ENCODE measurements at regions not wholly inside any gene's neighbourhood (a gene's known extent, or its start where the extent isn't known, plus 50 kb on each side); places are given as distances from the start of the nearest gene placed in this dataset.

- Histone ChIP-seq H3K36me3 (no peaks in the 10 kb centered on the region), H3K9me3 (no peaks in the 10 kb centered on the region), H3K27me3 (no peaks in the 10 kb centered on the region), H3K4me1 (no peaks in the 10 kb centered on the region), H3K27ac (no peak overlapping the region), H3K4me3 (no peak overlapping the region)
- no peak for DNase-seq
- no peak for TF ChIP-seq POLR2A (IDR thresholded peaks at IDR 0.05)
- TF ChIP-seq, protein P1, sequence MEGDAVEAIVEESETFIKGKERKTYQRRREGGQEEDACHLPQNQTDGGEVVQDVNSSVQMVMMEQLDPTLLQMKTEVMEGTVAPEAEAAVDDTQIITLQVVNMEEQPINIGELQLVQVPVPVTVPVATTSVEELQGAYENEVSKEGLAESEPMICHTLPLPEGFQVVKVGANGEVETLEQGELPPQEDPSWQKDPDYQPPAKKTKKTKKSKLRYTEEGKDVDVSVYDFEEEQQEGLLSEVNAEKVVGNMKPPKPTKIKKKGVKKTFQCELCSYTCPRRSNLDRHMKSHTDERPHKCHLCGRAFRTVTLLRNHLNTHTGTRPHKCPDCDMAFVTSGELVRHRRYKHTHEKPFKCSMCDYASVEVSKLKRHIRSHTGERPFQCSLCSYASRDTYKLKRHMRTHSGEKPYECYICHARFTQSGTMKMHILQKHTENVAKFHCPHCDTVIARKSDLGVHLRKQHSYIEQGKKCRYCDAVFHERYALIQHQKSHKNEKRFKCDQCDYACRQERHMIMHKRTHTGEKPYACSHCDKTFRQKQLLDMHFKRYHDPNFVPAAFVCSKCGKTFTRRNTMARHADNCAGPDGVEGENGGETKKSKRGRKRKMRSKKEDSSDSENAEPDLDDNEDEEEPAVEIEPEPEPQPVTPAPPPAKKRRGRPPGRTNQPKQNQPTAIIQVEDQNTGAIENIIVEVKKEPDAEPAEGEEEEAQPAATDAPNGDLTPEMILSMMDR (IDR thresholded peaks at IDR 0.05): no peak
Measured at GRCh38 chrX:125089761-125090445, 229.8 kb upstream of the TEX13C start.

- no peak overlapping the region for H3K4me3 ChIP-seq
- no peaks in the 10 kb centered on the region for H3K36me3 ChIP-seq
- H3K27ac ChIP-seq: no peak overlapping the region
- TF ChIP-seq, protein P1 (IDR thresholded peaks at IDR 0.05): no peak
- TF ChIP-seq POLR2A (IDR thresholded peaks at IDR 0.05): no peak
- H3K9me3 ChIP-seq: no peaks in the 10 kb centered on the region
- H3K27me3 ChIP-seq: no peaks in the 10 kb centered on the region
- no peaks in the 10 kb centered on the region for H3K4me1 ChIP-seq
- DNase-seq: no peak
Measured at GRCh38 chrX:125093852-125094251, 225.8 kb upstream of the TEX13C start.

DNA sequence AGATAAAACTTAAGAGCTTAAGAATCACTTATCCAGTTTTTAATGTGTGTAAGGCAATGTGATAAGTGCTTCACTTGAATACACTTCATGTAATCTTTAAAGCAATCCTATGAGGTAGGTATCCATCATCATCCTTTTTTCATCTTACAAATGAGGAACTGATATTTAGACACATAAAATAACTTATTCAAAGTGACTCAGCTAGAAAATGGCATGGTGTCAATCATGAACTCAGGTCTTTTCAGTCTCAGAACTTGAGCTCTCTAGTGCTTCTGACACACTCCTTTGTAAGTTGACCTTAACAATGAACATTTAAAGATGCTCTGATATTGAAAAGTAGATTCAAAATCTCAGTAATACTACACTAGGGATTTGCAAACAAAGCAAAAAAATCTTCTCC, 224.8 kb upstream of the TEX13C start:
- TF ChIP-seq POLR2A (IDR thresholded peaks at IDR 0.05): no peak
- TF ChIP-seq, protein P1 (IDR thresholded peaks at IDR 0.05): no peak
- DNase-seq: no peak
- no peak overlapping the region for H3K27ac ChIP-seq
- no peaks in the 10 kb centered on the region for H3K27me3 ChIP-seq
- H3K9me3 ChIP-seq: no peaks in the 10 kb centered on the region
- no peaks in the 10 kb centered on the region for H3K4me1 ChIP-seq
- no peak overlapping the region for H3K4me3 ChIP-seq
- no peaks in the 10 kb centered on the region for H3K36me3 ChIP-seq

DNA sequence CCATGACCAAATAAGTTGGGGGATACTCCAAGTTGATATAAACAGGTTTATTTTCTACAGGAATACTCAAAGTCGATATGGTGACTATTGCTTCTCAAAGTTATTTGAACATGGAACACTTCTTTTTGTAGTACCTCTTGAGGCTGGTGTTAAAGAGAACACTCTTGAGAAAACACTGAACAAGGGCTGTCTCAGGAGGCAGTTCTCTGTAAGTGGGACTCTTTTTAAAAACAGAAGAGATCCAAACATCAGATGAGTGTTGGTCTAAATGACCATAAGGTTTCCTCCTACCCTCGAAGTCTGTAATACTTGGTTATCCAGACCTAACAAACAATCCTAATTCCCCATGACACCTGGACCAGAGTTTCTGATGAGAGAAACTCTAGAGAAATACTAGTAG, 223.2 kb upstream of the TEX13C start:
- no peak for DNase-seq
- H3K27ac ChIP-seq: no peak overlapping the region
- no peaks in the 10 kb centered on the region for H3K9me3 ChIP-seq
- no peak for TF ChIP-seq POLR2A (IDR thresholded peaks at IDR 0.05)
- TF ChIP-seq, protein P1 (IDR thresholded peaks at IDR 0.05): no peak
- H3K4me3 ChIP-seq: no peak overlapping the region
- no peaks in the 10 kb centered on the region for H3K36me3 ChIP-seq
- no peaks in the 10 kb centered on the region for H3K27me3 ChIP-seq
- no peaks in the 10 kb centered on the region for H3K4me1 ChIP-seq

DNA sequence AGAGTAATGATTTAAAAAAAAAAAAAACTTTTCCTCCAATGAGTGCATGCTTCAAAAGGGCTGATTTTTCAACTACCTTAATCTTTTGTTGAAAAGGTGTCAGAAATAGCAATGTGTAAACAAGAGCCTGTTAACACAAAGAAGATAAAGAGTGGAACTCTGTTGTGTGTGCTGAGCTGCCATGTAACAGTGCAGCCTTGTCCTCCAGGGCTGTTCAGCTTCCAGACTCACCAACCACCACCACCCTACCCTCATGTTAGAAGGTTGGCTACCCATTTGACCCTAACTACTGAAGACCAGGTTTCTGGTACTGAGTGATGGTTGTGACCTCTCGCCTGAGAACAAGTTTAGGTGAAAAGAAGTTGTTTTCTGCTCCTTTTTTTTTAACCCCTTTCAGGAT, 222.8 kb upstream of the TEX13C start:
- Histone ChIP-seq H3K36me3 (no peaks in the 10 kb centered on the region), H3K4me3 (no peak overlapping the region), H3K4me1 (no peaks in the 10 kb centered on the region), H3K27me3 (no peaks in the 10 kb centered on the region), H3K27ac (no peak overlapping the region), H3K9me3 (no peaks in the 10 kb centered on the region)
- DNase-seq: no peak
- TF ChIP-seq POLR2A (IDR thresholded peaks at IDR 0.05): no peak
- TF ChIP-seq, protein P1 (IDR thresholded peaks at IDR 0.05): no peak
